ENCODE measurements at regions not wholly inside any gene's neighbourhood (a gene's known extent, or its start where the extent isn't known, plus 50 kb on each side); places are given as distances from the start of the nearest gene placed in this dataset.

DNA sequence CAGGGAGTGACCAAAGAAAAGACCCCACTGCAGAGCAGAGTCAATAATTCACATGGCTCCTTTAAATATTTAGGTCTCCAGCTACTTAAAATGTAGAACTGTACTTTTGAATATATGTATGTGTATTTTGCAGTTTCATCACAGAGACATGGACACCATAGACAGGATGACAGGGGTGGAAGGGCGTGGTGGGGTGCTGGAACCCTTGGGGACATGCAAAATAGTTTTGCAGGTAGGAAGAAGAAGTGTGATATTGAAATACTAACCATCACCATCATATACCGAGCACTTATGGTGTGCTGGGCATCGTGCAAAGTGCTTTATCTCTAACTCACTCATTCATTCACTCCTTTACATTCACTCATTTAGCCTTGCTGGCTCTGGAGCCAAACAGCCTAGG is 72.5 kb upstream of the IGSF21 start:
- ChIA-PET CTCF (no interaction called here), POLR2A (no interaction called here)
- TF ChIP-seq, protein P1, sequence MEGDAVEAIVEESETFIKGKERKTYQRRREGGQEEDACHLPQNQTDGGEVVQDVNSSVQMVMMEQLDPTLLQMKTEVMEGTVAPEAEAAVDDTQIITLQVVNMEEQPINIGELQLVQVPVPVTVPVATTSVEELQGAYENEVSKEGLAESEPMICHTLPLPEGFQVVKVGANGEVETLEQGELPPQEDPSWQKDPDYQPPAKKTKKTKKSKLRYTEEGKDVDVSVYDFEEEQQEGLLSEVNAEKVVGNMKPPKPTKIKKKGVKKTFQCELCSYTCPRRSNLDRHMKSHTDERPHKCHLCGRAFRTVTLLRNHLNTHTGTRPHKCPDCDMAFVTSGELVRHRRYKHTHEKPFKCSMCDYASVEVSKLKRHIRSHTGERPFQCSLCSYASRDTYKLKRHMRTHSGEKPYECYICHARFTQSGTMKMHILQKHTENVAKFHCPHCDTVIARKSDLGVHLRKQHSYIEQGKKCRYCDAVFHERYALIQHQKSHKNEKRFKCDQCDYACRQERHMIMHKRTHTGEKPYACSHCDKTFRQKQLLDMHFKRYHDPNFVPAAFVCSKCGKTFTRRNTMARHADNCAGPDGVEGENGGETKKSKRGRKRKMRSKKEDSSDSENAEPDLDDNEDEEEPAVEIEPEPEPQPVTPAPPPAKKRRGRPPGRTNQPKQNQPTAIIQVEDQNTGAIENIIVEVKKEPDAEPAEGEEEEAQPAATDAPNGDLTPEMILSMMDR (IDR thresholded peaks at IDR 0.05; ENCODE audit: insufficient read depth in 1 of 2, low read depth in 1 of 2, low read length in 1 of 2, severe bottlenecking in 1 of 2, unreplicated experiment in 1 of 2), result no peak
- Histone ChIP-seq H3K9me3 (no peaks in the 10 kb centered on the region), H3K4me3 (ENCODE audit: low read depth, low read length) (no peak overlapping the region), H3K36me3 (ENCODE audit: control insufficient read depth, insufficient read depth, low read length) (no peaks in the 10 kb centered on the region), H3K27me3 (replicated peaks; ENCODE audit: control insufficient read depth, insufficient read depth, low read length) (peaks cover 1% of the 10 kb centered on the region; the same call in 1 of the 2 replicates), H3K4me1 (no peaks in the 10 kb centered on the region)
- H3K36me3 Mint-ChIP-seq (ENCODE audit: insufficient read depth, unreplicated experiment), result no peaks in the 10 kb centered on the region
- no TSS peak for BruUV-seq (replicated peaks)
- H3K27me3 Mint-ChIP-seq (ENCODE audit: insufficient read depth, unreplicated experiment), result peaks cover 15% of the 10 kb centered on the region
- no peaks in the 10 kb centered on the region for H3K4me1 Mint-ChIP-seq (ENCODE audit: low read depth, unreplicated experiment)
- DNase-seq, result no peak
- no peak overlapping the region for H3K27ac Mint-ChIP-seq (ENCODE audit: unreplicated experiment)
- intact Hi-C loops (cut with micrococcal nuclease; ENCODE audit: unreplicated experiment), result no loop called here
- no peak overlapping the region for H3K4me3 Mint-ChIP-seq (ENCODE audit: unreplicated experiment)
- no peaks in the 10 kb centered on the region for H3K9me3 Mint-ChIP-seq (ENCODE audit: unreplicated experiment)

DNA sequence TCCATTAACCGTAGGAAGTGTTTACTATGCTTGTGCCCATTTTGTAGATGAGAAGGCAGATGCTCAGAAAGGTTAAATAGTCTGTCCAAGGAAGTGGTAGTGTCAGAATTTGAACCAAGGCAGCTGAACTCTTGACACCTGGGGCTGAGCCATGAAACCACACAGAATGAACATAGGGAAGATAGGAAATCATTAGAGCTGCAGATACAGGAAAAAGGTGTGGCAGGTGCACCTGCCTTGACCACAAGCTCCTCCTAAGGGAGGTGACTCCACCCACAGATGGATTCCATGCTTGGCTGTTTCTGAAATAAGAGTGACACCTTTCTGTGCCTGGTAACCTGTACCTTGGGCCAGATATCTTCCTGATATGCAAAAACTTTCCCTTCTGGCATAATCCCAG is 69.9 kb upstream of the IGSF21 start:
- Histone ChIP-seq H3K27me3 (replicated peaks; ENCODE audit: control insufficient read depth, insufficient read depth, low read length) (peaks cover 1% of the 10 kb centered on the region; the same call in 1 of the 2 replicates), H3K4me1 (no peaks in the 10 kb centered on the region), H3K9me3 (no peaks in the 10 kb centered on the region), H3K36me3 (ENCODE audit: control insufficient read depth, insufficient read depth, low read length) (no peaks in the 10 kb centered on the region), H3K4me3 (ENCODE audit: low read depth, low read length) (no peak overlapping the region)
- no TSS peak for BruUV-seq (replicated peaks)
- intact Hi-C loops (cut with micrococcal nuclease; ENCODE audit: unreplicated experiment), result no loop called here
- TF ChIP-seq, protein P1 (IDR thresholded peaks at IDR 0.05; ENCODE audit: insufficient read depth in 1 of 2, low read depth in 1 of 2, low read length in 1 of 2, severe bottlenecking in 1 of 2, unreplicated experiment in 1 of 2), result no peak
- Mint-ChIP-seq H3K9me3 (ENCODE audit: unreplicated experiment) (no peaks in the 10 kb centered on the region), H3K4me3 (ENCODE audit: unreplicated experiment) (no peak overlapping the region), H3K27me3 (ENCODE audit: insufficient read depth, unreplicated experiment) (peaks cover 12% of the 10 kb centered on the region), H3K27ac (ENCODE audit: unreplicated experiment) (no peak overlapping the region), H3K4me1 (ENCODE audit: low read depth, unreplicated experiment) (no peaks in the 10 kb centered on the region), H3K36me3 (ENCODE audit: insufficient read depth, unreplicated experiment) (no peaks in the 10 kb centered on the region)
- no peak for DNase-seq
- ChIA-PET POLR2A (no interaction called here), CTCF (no interaction called here)

- no peaks in the 10 kb centered on the region for H3K36me3 ChIP-seq (ENCODE audit: control insufficient read depth, insufficient read depth, low read length)
- DNase-seq, result no peak
- H3K4me1 ChIP-seq, result no peaks in the 10 kb centered on the region
- Mint-ChIP-seq H3K27me3 (ENCODE audit: insufficient read depth, unreplicated experiment) (peaks cover 8% of the 10 kb centered on the region), H3K4me3 (ENCODE audit: unreplicated experiment) (no peak overlapping the region), H3K36me3 (ENCODE audit: insufficient read depth, unreplicated experiment) (no peaks in the 10 kb centered on the region), H3K4me1 (ENCODE audit: low read depth, unreplicated experiment) (no peaks in the 10 kb centered on the region), H3K27ac (ENCODE audit: unreplicated experiment) (no peak overlapping the region), H3K9me3 (ENCODE audit: unreplicated experiment) (no peaks in the 10 kb centered on the region)
- no TSS peak for BruUV-seq (replicated peaks)
- H3K27me3 ChIP-seq (replicated peaks; ENCODE audit: control insufficient read depth, insufficient read depth, low read length), result peaks cover 1% of the 10 kb centered on the region; the same call in 1 of the 2 replicates
- ChIA-PET POLR2A (no interaction called here), CTCF (no interaction called here)
- TF ChIP-seq, protein P1 (IDR thresholded peaks at IDR 0.05; ENCODE audit: insufficient read depth in 1 of 2, low read depth in 1 of 2, low read length in 1 of 2, severe bottlenecking in 1 of 2, unreplicated experiment in 1 of 2), result no peak
- H3K4me3 ChIP-seq (ENCODE audit: low read depth, low read length), result no peak overlapping the region
- H3K9me3 ChIP-seq, result no peaks in the 10 kb centered on the region
- intact Hi-C loops (cut with micrococcal nuclease; ENCODE audit: unreplicated experiment), result no loop called here
Observed at GRCh38 chr1:18038051-18038450, 69.5 kb upstream of the IGSF21 start.

All from Caco-2 (cell line).